Neural progenitor cell (in vitro differentiated cells): ENCODE measurements at regions not wholly inside any gene's neighbourhood (a gene's known extent, or its start where the extent isn't known, plus 50 kb on each side); places are given as distances from the start of the nearest gene placed in this dataset.

ENCODE experiments used
- CTCF ChIP-seq: fragments of 200-600 bp; sonication (generic); IDR thresholded peaks from 2 replicates; pipeline ENCODE4 v1.5.1; 2017; ENCODE audit warnings: antibody characterized with exemption, mild to moderate bottlenecking
- EZH2 ChIP-seq: fragments of 200-600 bp; sonication (generic); IDR thresholded peaks from 2 replicates; pipeline ENCODE4 v1.6.1; 2017; ENCODE audit warnings: antibody characterized with exemption, mild to moderate bottlenecking, moderate library complexity
- EZH2phosphoT487 ChIP-seq: fragments of 200-600 bp; sonication (generic); IDR thresholded peaks from 2 replicates; pipeline ENCODE4 v1.6.1; 2017; ENCODE audit warnings: antibody characterized with exemption

GRCh38 chr12:69091442-69092017 lies 147.8 kb upstream of the CPSF6 start:
- TF ChIP-seq EZH2 (no peak), CTCF (peak; percentile 10), EZH2phosphoT487 (no peak)
